Embryonic facial prominence (tissue), 1 donor: ENCODE measurements at regions not wholly inside any gene's neighbourhood (a gene's known extent, or its start where the extent isn't known, plus 50 kb on each side); places are given as distances from the start of the nearest gene placed in this dataset.
"Not testable (repeated sequence)": the region's sequence is repeated elsewhere in the genome, so short reads cannot be mapped to it uniquely, and the experiment has no call there.

Experiments
- DNase-seq: peaks from one replicate; pipeline ENCODE4 v3.0.0-alpha.2; 2016; ENCODE audit errors: extremely low spot score

GRCh38 chr13:30065181-30065580 lies 214.8 kb upstream of the UBL3 start:
- DNase-seq = no peak

DNA sequence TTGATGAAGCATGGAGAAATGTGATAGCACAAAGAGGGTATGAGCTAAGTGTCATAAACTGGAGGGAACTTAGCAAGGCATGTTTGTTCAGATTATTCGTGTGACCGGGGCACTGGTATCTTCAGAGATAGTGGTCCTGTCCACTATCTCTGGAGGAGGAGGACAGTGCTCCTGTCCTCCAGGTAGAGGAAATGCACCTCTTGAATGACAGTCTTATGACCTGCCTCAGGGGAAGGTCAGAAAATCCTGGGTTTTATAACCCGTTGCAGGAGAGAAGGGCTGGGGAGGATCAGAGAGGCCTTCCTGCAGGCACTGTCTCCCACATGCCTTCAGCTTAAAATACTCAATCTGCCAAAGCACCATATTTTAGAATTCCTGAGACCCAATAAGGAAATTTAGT lies 213.5 kb upstream of the UBL3 start:
- DNase-seq = no peak

GRCh38 chr13:30061217-30061616 lies 210.8 kb upstream of the UBL3 start:
- no peak for DNase-seq

GRCh38 chr13:30058429-30058828 lies 208.0 kb upstream of the UBL3 start:
- DNase-seq = no peak

DNA sequence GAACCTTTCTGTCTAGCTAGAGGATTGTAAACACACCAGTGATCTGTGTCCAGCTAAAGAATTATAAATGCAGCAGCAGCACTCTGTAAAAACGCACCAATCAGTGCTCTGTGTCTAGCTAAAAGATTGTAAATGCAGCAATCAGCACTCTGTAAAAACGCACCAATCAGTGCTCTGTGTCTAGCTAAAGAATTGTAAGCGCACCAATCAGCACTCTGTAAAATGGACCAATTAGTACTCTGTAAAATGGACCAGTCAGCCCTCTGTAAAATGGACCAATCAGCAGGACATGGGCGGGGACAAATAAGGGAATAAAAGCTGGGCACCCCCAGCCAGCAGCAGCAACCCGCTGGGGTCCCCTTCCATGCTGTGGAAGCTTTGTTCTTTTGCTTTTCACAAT lies 204.1 kb upstream of the UBL3 start:
- DNase-seq = not testable (repeated sequence)

DNA sequence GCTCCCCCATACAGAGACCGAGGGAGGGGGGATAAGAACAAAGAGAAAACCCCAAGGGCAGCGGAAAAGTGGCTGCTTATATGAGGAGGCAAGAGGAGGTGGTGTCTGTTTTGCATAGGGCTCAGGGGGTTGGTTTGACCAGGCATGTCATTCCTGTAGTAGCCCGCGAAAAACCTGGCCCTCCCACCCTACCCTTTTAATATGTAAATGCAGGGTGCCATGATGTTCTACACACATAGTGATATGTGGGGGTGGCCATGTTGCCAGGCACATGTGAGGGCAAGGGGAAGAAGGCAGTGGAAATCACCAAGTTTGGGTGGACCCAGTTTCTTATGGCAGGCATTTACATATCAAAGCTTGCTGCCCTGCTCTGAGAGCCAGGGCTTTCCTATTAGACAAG lies 203.5 kb upstream of the UBL3 start:
- no peak for DNase-seq

GRCh38 chr13:30052120-30052519 lies 201.7 kb upstream of the UBL3 start:
- DNase-seq = no peak

DNA sequence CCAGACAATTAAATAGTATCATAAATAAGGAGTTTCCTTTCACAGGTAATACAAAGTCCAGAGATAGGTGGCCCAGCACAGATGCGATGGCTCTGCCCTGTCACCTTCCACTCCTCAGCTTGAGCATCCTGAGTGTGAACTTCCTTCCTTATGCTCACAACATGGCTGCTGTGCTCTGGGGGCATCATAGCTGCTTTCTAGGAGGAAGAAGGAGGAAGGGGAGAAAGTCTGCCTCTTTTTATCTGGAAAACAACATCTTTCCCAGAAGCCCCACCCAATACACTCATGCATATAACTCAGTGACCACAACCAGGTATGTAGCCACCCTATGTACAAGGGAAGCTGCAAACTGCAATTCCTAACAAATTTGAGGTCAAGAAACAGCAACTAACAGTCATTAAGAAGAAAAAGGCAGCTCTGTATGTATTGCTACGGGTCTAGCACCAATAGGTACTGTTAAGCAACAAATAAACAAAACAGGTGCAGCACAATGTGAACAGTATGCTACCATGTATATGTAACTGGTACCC lies 201.2 kb upstream of the UBL3 start:
- no peak for DNase-seq

DNA sequence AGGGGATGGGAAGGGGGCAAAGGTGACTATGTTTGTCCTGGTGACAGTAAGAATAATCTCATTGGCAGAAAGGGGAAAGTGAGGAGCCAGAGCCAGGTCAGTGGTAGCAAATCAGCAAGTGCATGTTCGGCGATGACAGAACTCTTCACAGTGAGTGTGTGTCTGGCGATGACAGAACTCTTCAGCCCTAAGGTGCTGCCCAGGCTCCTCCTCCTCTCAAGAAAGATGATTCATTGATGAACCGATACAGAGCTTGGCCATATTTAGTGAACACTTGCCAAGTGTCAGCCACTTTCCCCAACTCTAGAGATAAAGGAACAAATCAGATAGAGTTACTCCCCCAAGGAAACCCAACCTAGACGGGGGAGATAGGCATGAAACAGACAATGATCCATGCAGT lies 199.3 kb upstream of the UBL3 start:
- no peak for DNase-seq

- DNase-seq = no peak
These were observed 196.9 kb upstream of the UBL3 start for GRCh38 chr13:30047154-30047874.

GRCh38 chr13:30045916-30046704 lies 195.7 kb upstream of the UBL3 start:
- no peak for DNase-seq

DNA sequence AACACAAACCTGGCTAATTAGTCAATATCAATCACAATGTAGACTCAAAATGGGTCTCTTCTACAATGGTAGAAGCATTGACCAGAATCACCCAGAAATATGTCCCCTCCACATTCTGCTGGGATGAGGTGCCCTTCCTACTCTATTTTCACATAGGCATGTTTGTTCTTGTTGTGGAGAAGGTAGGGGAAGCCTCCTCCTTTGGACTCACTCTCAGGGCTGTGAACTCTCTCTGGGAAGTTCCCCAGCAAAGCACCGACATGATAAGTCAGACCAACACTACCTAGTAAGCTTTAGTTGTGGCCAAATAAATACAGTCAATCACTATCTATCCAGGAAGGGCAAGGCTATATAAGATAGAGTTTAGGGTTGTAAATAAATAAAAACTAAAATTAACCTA lies 194.5 kb upstream of the UBL3 start:
- DNase-seq = no peak

GRCh38 chr13:30043631-30043925 lies 193.2 kb upstream of the UBL3 start:
- no peak for DNase-seq

DNA sequence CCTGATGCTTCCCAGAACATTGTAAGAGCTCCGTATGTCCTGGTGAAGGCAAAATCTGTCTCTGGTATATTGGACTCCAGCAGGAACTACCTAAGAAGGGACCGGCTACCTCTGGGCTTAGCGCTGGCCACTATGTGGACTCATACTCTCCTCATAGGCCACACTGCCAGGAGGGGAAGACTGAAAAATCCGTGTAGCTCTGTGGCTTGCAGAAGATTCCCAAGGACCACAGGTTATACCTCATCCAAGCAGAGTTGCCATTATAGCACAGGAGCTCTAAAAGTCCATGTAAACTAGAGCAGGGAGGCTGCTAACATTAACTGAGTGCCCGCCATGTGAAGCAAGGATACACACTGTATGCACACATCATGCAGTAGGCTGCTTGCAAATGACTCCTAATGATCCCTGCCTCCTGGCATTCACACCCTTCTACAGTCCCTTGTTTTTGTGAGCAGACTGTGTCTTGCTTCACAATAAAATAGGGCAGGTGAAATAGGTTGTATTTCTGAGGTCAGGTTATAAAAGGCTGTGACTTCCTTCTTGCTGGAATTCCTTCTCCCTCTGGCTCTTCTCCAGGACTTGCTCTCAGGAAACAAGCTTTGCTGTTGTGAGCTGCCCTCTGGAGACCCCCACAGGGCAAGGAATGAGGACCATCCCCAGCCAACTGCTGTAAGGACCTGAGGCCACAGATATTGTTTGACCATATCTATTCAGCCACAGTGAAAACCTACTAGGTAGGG lies 192.6 kb upstream of the UBL3 start:
- no peak for DNase-seq

DNA sequence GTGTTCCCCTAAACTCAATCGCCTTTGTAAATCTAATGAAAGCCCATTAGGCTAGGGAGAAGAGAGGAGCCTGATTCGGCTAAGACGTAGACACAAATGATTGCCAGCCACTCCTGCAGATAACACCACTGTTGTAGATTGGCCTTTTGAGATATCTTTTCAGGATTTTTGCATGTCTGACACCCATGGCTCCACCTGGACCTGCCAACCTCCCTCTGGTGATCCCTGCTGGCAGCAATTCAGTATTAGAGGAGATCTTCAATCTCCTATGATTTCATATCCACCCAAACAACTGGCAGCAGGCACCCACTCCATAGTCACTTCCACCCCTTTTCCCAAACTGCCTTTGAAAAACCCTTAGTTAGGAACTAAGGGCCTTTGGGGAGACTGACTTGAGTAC lies 191.9 kb upstream of the UBL3 start:
- DNase-seq = no peak

- DNase-seq = no peak
These were observed 189.1 kb upstream of the UBL3 start for GRCh38 chr13:30039511-30039911.

GRCh38 chr13:30038884-30039283 lies 188.5 kb upstream of the UBL3 start:
- no peak for DNase-seq

- DNase-seq = no peak
These were observed 187.3 kb upstream of the UBL3 start for GRCh38 chr13:30037766-30038165.

- no peak for DNase-seq
These were observed 186.9 kb upstream of the UBL3 start for GRCh38 chr13:30037306-30037705.

GRCh38 chr13:30034458-30034795 lies 184.0 kb upstream of the UBL3 start:
- no peak for DNase-seq

DNA sequence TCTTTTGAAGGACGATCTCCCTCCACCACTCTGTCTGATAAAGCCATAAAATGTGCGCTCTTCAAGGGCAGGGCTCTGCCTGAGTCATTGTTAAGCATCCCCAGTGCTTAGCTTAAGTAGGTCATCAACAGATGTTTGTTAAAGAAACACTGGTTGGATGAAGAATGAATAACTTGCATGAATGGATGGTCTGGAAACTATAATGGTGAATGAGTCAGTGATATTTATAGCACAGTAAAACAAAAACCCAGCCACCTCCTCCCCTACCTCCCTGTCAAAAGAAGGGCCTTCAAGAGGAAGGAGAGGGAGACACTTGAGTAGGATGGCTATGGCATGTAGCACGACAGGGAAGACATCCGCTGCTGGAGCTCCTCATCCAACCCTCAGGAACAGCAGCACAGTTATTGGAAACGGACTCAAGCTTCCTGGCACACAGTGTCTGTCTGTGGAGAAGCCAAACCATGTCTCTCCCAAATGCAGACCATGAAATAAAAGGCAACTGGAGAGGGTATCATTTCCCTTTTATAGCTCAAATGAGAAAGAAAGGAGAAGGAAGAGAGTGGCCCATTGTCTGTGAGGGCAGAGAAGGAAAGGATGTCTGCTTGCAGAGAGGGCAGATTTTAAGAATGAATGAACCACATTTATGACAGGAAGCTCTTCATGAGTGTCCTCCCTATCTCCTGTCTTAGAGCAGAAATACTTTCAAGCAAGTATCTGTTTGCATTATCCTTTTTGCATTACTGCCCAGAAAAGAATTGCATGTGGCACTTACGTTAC lies 183.5 kb upstream of the UBL3 start:
- no peak for DNase-seq

DNA sequence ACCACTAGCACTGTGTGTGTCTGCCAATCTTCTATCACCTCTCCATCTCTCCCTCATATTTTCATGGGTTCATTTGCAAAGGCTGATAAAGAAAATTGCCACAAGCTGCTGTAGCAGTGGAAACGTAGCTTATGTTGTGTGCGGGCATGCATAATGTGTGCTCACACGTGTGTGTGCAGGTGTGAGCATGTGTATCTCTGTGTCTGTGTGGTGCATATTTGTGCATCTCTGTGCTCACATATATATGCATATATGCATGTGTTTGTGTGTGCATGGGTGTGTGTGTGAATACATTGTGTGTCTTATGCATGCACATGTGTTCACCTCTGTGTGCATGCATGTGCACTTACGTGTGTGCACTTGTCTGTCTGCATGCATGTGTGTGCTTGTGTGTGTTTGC lies 181.8 kb upstream of the UBL3 start:
- no peak for DNase-seq
